Kidney epithelial cell (primary cell): ENCODE measurements at regions not wholly inside any gene's neighbourhood (a gene's known extent, or its start where the extent isn't known, plus 50 kb on each side); places are given as distances from the start of the nearest gene placed in this dataset.

Experiments
- DNase-seq: peaks from one replicate; pipeline ENCODE4 v3.0.0-alpha.2; 2010; ENCODE audit warnings: low read depth
- H3K27me3 ChIP-seq: 2 replicates; pipeline ENCODE4 v1.6.0; 2011; ENCODE audit warnings: low read length; ENCODE audit not compliant: control insufficient read depth, insufficient read depth
- H3K36me3 ChIP-seq: 2 replicates; pipeline ENCODE4 v1.5.1; 2011; ENCODE audit warnings: low read length; ENCODE audit not compliant: control insufficient read depth, insufficient read depth
- H3K4me3 ChIP-seq: 2 replicates; pipeline ENCODE4 v1.5.1; 2011; ENCODE audit warnings: low read depth, mild to moderate bottlenecking, control low read depth, low read length
- TF ChIP-seq, protein P1 (sequence below): IDR thresholded peaks from 2 replicates; pipeline ENCODE4 v1.5.1; 2011; ENCODE audit warnings: mild to moderate bottlenecking, moderate library complexity, low read length, control low read depth, inconsistent platforms; ENCODE audit not compliant: insufficient read depth, poor library complexity, severe bottlenecking

DNA sequence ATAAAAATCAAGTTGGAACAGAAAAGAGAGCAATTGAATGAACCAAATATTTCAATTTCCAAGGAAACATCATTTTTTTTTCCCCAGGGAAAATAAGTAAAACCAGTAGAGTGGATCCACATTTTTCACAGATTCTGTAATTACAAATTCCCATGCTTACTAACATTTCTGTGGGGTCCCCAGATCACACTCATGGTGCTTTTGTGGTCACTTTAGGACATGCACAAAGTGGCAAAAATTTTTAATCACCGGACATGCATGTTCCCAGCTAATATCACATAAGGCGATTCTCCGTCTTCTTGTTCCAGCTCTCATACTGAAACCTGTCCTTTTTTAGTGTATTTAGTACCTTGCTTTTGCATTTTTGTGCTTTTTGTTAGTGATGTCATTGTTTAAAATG is 748.2 kb upstream of the SLITRK1 start:
- Histone ChIP-seq H3K27me3 (no peaks in the 10 kb centered on the region), H3K36me3 (no peaks in the 10 kb centered on the region), H3K4me3 (no peak overlapping the region)
- TF ChIP-seq, protein P1, sequence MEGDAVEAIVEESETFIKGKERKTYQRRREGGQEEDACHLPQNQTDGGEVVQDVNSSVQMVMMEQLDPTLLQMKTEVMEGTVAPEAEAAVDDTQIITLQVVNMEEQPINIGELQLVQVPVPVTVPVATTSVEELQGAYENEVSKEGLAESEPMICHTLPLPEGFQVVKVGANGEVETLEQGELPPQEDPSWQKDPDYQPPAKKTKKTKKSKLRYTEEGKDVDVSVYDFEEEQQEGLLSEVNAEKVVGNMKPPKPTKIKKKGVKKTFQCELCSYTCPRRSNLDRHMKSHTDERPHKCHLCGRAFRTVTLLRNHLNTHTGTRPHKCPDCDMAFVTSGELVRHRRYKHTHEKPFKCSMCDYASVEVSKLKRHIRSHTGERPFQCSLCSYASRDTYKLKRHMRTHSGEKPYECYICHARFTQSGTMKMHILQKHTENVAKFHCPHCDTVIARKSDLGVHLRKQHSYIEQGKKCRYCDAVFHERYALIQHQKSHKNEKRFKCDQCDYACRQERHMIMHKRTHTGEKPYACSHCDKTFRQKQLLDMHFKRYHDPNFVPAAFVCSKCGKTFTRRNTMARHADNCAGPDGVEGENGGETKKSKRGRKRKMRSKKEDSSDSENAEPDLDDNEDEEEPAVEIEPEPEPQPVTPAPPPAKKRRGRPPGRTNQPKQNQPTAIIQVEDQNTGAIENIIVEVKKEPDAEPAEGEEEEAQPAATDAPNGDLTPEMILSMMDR: no peak
- DNase-seq: no peak

DNA sequence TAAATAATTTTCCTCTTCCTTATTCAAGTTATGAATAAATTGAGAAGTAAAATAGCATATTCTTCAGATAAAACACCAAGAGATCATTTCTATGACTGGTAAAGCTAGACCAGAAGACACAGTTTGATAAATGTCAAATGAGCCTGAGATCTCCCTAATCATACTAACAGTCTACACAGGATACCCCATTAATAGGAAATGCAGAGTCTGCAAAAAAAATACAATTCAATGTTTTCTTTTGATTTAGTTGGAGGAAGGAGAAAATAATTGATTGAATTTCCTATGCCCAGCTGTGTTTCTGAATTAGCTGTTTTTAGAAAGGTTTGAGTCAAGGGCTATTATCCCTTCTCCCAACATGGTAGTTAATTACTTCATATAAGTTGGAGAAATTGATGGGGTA is 734.6 kb upstream of the SLITRK1 start:
- H3K27me3 ChIP-seq: no peaks in the 10 kb centered on the region
- H3K4me3 ChIP-seq: no peak overlapping the region
- H3K36me3 ChIP-seq: no peaks in the 10 kb centered on the region
- no peak for DNase-seq
- TF ChIP-seq, protein P1: no peak

DNA sequence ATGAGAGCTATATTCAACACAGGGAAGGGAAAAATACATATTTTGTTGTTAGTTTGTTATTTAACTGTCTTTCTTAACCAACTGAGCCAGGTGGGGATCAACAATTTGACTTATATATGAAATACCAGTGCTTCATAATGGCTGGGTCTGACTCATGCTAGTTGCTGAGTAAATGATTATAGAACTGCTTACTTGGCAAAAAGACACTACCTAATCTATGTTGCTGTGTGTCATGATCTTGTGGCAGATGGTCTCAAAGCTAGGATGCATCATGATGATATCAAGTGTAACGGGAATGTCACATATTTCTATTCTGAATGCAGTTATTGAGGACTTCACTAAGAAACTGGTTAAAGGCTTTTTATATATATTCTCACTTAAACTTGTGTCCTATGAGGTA is 727.4 kb upstream of the SLITRK1 start:
- Histone ChIP-seq H3K27me3 (no peaks in the 10 kb centered on the region), H3K36me3 (no peaks in the 10 kb centered on the region), H3K4me3 (no peak overlapping the region)
- TF ChIP-seq, protein P1: no peak
- DNase-seq: peak; percentile 66

DNA sequence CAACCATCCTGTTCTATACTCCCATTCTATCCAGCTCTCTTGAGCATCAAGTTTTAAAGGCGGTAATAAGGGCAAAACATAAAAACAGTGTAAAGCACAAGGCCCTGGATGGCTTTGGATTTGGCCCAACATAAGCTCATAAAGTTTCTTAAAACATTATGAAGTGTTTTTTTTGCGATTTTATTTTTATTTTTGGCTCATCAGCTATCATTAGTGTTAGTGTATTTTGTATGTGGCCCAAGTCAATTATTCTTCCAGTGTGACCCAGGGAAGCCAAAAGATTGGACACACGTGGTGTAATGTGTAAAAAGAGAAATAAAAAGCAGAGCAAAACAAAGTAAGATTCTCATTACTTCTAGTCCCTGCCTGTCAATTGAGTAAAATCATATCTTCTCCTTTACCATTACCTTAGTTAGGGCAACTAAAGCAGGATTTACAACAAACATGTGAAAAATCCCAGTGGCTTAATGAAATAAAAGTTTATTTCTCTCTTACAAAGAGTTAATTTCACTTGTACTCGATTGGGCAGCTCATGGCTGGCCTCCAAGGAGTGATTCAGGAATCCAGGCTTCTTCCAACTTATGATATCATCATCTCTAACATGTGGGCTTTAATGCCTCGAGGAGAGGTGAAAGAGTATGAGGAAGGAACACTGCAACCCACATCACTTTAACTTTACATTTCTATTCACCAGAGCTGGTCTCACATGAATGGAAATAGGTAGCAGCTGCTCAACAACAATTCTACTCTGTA is 725.2 kb upstream of the SLITRK1 start:
- no peak overlapping the region for H3K4me3 ChIP-seq
- TF ChIP-seq, protein P1: no peak
- H3K36me3 ChIP-seq: no peaks in the 10 kb centered on the region
- no peaks in the 10 kb centered on the region for H3K27me3 ChIP-seq
- DNase-seq: peak; percentile 21

DNA sequence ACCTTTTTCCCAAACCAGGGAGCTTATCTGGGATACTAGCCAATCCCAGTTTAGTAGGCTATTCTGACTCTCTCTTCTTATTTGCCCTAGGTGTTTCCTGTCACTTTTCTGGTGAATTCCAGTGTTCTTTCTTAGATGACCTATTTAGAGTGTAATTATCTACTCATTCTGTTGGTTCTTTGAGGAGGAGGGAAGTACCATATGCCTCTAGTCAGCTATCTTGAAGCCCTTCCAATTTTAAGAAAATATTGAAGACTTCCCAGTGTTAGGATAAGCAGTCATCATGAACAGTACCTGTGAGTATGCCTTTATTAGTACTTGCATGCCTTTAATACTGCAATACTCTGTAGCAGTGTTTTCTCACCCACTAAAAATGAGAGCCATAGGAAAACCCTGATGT is 724.3 kb upstream of the SLITRK1 start:
- TF ChIP-seq, protein P1: no peak
- Histone ChIP-seq H3K36me3 (no peaks in the 10 kb centered on the region), H3K4me3 (no peak overlapping the region), H3K27me3 (no peaks in the 10 kb centered on the region)
- no peak for DNase-seq

DNA sequence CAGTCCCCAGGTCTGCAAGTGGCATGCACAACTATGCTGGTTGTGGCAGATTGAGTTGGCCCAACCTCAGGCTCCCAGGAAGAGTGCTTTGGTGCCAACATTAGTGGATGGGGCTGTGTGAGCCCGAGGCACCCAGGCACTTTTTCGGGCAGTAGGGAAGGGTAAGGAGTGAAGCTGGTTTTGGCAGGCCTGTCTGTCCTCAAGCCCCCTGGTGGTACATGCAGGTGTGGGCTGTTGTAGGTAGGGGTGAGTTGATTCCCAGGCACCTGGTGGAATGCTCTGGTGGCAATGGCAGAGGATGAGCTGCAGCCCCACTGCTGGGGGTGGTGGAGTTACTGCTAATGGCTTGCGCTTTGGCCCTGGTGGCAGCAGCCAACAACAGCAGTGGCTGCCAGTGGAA is 723.7 kb upstream of the SLITRK1 start:
- TF ChIP-seq, protein P1: no peak
- Histone ChIP-seq H3K4me3 (no peak overlapping the region), H3K27me3 (no peaks in the 10 kb centered on the region), H3K36me3 (no peaks in the 10 kb centered on the region)
- DNase-seq: no peak
